Thyroid gland (tissue), 4 donors: ENCODE measurements at regions not wholly inside any gene's neighbourhood (a gene's known extent, or its start where the extent isn't known, plus 50 kb on each side); places are given as distances from the start of the nearest gene placed in this dataset.
"Not testable (repeated sequence)": the region's sequence is repeated elsewhere in the genome, so short reads cannot be mapped to it uniquely, and the experiment has no call there.

Experiments used
- DNase-seq, 2 donors: peaks; one replicate each; pipeline ENCODE4 v3.0.0-alpha.2; 2019
- H3K27ac ChIP-seq, 3 donors: fragments of 200-600 bp; sonication (generic); 1 replicate in 2 of 3; 2 replicates in 1 of 3; pipeline ENCODE4 v1.5.1; 2016 to 2019; ENCODE audit warnings: mild to moderate bottlenecking in 1 of 3, moderate library complexity in 1 of 3
- H3K27me3 ChIP-seq: fragments of 200-600 bp; sonication (generic); one replicate; pipeline ENCODE4 v1.5.1; 2019
- H3K36me3 ChIP-seq, 2 donors: fragments of 200-600 bp; sonication (generic); one replicate each; pipeline ENCODE4 v1.5.1; 2016 to 2019
- H3K4me1 ChIP-seq, 2 donors: fragments of 200-600 bp; sonication (generic); one replicate each; pipeline ENCODE4 v1.5.1; 2017 to 2019
- H3K4me3 ChIP-seq, 3 donors: fragments of 200-600 bp; sonication (generic); replicated peaks in 1 of 3; 1 replicate in 2 of 3; 2 replicates in 1 of 3; pipeline ENCODE4 v1.5.1; 2016; ENCODE audit warnings: mild to moderate bottlenecking in 1 of 3
- H3K9me3 ChIP-seq: fragments of 200-600 bp; sonication (generic); one replicate; pipeline ENCODE4 v1.5.1; 2017
- CTCF ChIP-seq, 6 experiments: fragments of 200-600 bp in 3 of 6; fragments of 450-650 bp in 3 of 6; sonication (generic) in 3 of 6; IDR thresholded peaks; one replicate each; pipeline ENCODE4 v1.5.1; 2016 to 2019; ENCODE audit warnings: antibody characterized with exemption in 6 of 6, mild to moderate bottlenecking in 2 of 6, inconsistent platforms in 1 of 6, moderate library complexity in 1 of 6
- POLR2A ChIP-seq, 2 donors: fragments of 450-650 bp; IDR thresholded peaks; one replicate each; pipeline ENCODE4 v1.6.1; 2017; ENCODE audit warnings: antibody characterized with exemption in 2 of 2, mild to moderate bottlenecking in 2 of 2, moderate library complexity in 1 of 2
- WGBS, 2 donors: methylation state at CpG; one replicate each; pipeline ENCODE4 v1.1.5; 2017; 5-methylcytosine and 5-hydroxymethylcytosine counted together
- intact Hi-C: fragments of 100-400 bp; cut with DNase I; formaldehyde crosslinking; loops from one replicate; pipeline ENCODE4 v1.15.1; 2023

GRCh38 chr16:35102780-35103403 is 1643.5 kb downstream of the TP53TG3F start:
- no peaks in the 10 kb centered on the region for H3K36me3 ChIP-seq
- H3K27me3 ChIP-seq = no peaks in the 10 kb centered on the region
- TF ChIP-seq CTCF (IDR thresholded peaks at IDR 0.05) (no peak), POLR2A (IDR thresholded peaks at IDR 0.05) (no peak)
- intact Hi-C loops = no loop called here
- no peak for DNase-seq
- no peaks in the 10 kb centered on the region for H3K9me3 ChIP-seq
- 30 to 34% methylated on average over 6 of the region's 6 CpGs for WGBS, 2 donors
- H3K27ac ChIP-seq = no peak overlapping the region
- H3K4me1 ChIP-seq = no peaks in the 10 kb centered on the region
- H3K4me3 ChIP-seq = no peak overlapping the region

- WGBS, 2 donors = 69 to 84% methylated on average over 4 of the region's 4 CpGs
- H3K27ac ChIP-seq, H3K4me3 ChIP-seq, H3K27me3 ChIP-seq, H3K36me3 ChIP-seq, H3K4me1 ChIP-seq, intact Hi-C loops, H3K9me3 ChIP-seq, DNase-seq: not testable (repeated sequence)
Measured at GRCh38 chr16:35111772-35112171, 1652.4 kb downstream of the TP53TG3F start.

GRCh38 chr16:35131429-35131828 is 1672.0 kb downstream of the TP53TG3F start:
- Histone ChIP-seq H3K36me3 (no peaks in the 10 kb centered on the region), H3K4me3 (no peak overlapping the region), H3K4me1 (no peaks in the 10 kb centered on the region), H3K9me3 (no peaks in the 10 kb centered on the region), H3K27ac (no peak overlapping the region), H3K27me3 (no peaks in the 10 kb centered on the region)
- no peak for DNase-seq
- TF ChIP-seq CTCF (IDR thresholded peaks at IDR 0.05) (no peak), POLR2A (IDR thresholded peaks at IDR 0.05) (no peak)
- 47 to 49% methylated on average over 4 of the region's 4 CpGs for WGBS, 2 donors
- intact Hi-C loops = no loop called here

- 14 to 20% methylated on average over 2 of the region's 2 CpGs for WGBS, 2 donors
- TF ChIP-seq CTCF (IDR thresholded peaks at IDR 0.05) (no peak), POLR2A (IDR thresholded peaks at IDR 0.05) (no peak)
- no peak for DNase-seq
- Histone ChIP-seq H3K36me3 (no peaks in the 10 kb centered on the region), H3K27ac (no peak overlapping the region), H3K4me1 (no peaks in the 10 kb centered on the region), H3K4me3 (no peak overlapping the region), H3K9me3 (no peaks in the 10 kb centered on the region), H3K27me3 (no peaks in the 10 kb centered on the region)
- intact Hi-C loops = no loop called here
Measured at GRCh38 chr16:35134471-35134870, 1675.1 kb downstream of the TP53TG3F start.

GRCh38 chr16:35140293-35140986 is 1681.0 kb downstream of the TP53TG3F start:
- TF ChIP-seq CTCF (IDR thresholded peaks at IDR 0.05) = no peak
- TF ChIP-seq POLR2A (IDR thresholded peaks at IDR 0.05) = no peak
- intact Hi-C loops = no loop called here
- Histone ChIP-seq H3K9me3 (no peaks in the 10 kb centered on the region), H3K4me1 (no peaks in the 10 kb centered on the region), H3K4me3 (no peak overlapping the region), H3K27me3 (no peaks in the 10 kb centered on the region), H3K36me3 (no peaks in the 10 kb centered on the region), H3K27ac (no peak overlapping the region)
- DNase-seq = no peak
- WGBS, 2 donors = 75 to 77% methylated on average over 26 to 27 of the region's 33 CpGs
